ENCODE measurements at regions not wholly inside any gene's neighbourhood (a gene's known extent, or its start where the extent isn't known, plus 50 kb on each side); places are given as distances from the start of the nearest gene placed in this dataset.

GRCh38 chr15:62464705-62465104, 299.6 kb upstream of the C2CD4B start:
- no peak overlapping the region for H3K27ac ChIP-seq
- H3K9ac ChIP-seq = no peak overlapping the region
- no peak for TF ChIP-seq CTCF (IDR thresholded peaks at IDR 0.05)

GRCh38 chr15:62465173-62465572, 300.1 kb upstream of the C2CD4B start:
- no peaks in the 10 kb centered on the region for H3K36me3 ChIP-seq (ENCODE audit: control insufficient read depth, insufficient read depth, low read length)
- no peak overlapping the region for H3K9ac ChIP-seq
- H3K9me3 ChIP-seq (ENCODE audit: control insufficient read depth, low read length) = no peaks in the 10 kb centered on the region
- H3K79me2 ChIP-seq = no peaks in the 10 kb centered on the region
- H3K27me3 ChIP-seq (ENCODE audit: control insufficient read depth, insufficient read depth, low read length) = no peaks in the 10 kb centered on the region
- H3K4me3 ChIP-seq (ENCODE audit: low read depth, low read length) = no peak overlapping the region
- H3K4me1 ChIP-seq = no peaks in the 10 kb centered on the region
- no peak overlapping the region for H2AFZ ChIP-seq
- TF ChIP-seq CTCF (IDR thresholded peaks at IDR 0.05) = no peak
- H3K4me2 ChIP-seq (ENCODE audit: low read length) = no peak overlapping the region
- no peak overlapping the region for H3K27ac ChIP-seq

More at GRCh38 chr15:62464705-62465104, 299.6 kb upstream of the C2CD4B start:
- no peak overlapping the region for H3K4me2 ChIP-seq (ENCODE audit: low read length)
- H3K27me3 ChIP-seq (ENCODE audit: control insufficient read depth, insufficient read depth, low read length) = no peaks in the 10 kb centered on the region
- H3K4me3 ChIP-seq (ENCODE audit: low read depth, low read length) = no peak overlapping the region
- H3K36me3 ChIP-seq (ENCODE audit: control insufficient read depth, insufficient read depth, low read length) = no peaks in the 10 kb centered on the region
- H3K4me1 ChIP-seq = no peaks in the 10 kb centered on the region
- no peak overlapping the region for H2AFZ ChIP-seq
- H3K79me2 ChIP-seq = no peaks in the 10 kb centered on the region
- no peaks in the 10 kb centered on the region for H3K9me3 ChIP-seq (ENCODE audit: control insufficient read depth, low read length)

GRCh38 chr15:62469478-62469873, 304.4 kb upstream of the C2CD4B start:
- Histone ChIP-seq H3K36me3 (ENCODE audit: control insufficient read depth, insufficient read depth, low read length) (no peaks in the 10 kb centered on the region), H3K27me3 (ENCODE audit: control insufficient read depth, insufficient read depth, low read length) (no peaks in the 10 kb centered on the region), H3K4me1 (no peaks in the 10 kb centered on the region), H3K4me3 (ENCODE audit: low read depth, low read length) (no peak overlapping the region), H3K79me2 (no peaks in the 10 kb centered on the region), H3K9ac (no peak overlapping the region), H3K4me2 (ENCODE audit: low read length) (no peak overlapping the region), H3K27ac (no peak overlapping the region), H3K9me3 (ENCODE audit: control insufficient read depth, low read length) (no peaks in the 10 kb centered on the region), H2AFZ (no peak overlapping the region)
- TF ChIP-seq CTCF (IDR thresholded peaks at IDR 0.05) = no peak

GRCh38 chr15:62469874-62470688, 305.0 kb upstream of the C2CD4B start:
- Histone ChIP-seq H3K4me3 (ENCODE audit: low read depth, low read length) (no peak overlapping the region), H3K4me2 (ENCODE audit: low read length) (no peak overlapping the region), H3K9ac (no peak overlapping the region), H3K36me3 (ENCODE audit: control insufficient read depth, insufficient read depth, low read length) (no peaks in the 10 kb centered on the region), H3K79me2 (no peaks in the 10 kb centered on the region), H3K27ac (no peak overlapping the region), H3K9me3 (ENCODE audit: control insufficient read depth, low read length) (no peaks in the 10 kb centered on the region), H2AFZ (no peak overlapping the region), H3K27me3 (ENCODE audit: control insufficient read depth, insufficient read depth, low read length) (no peaks in the 10 kb centered on the region), H3K4me1 (no peaks in the 10 kb centered on the region)
- TF ChIP-seq CTCF (IDR thresholded peaks at IDR 0.05) = no peak
